HG03520 (cell line): ENCODE measurements at regions not wholly inside any gene's neighbourhood (a gene's known extent, or its start where the extent isn't known, plus 50 kb on each side); places are given as distances from the start of the nearest gene placed in this dataset.
"Not testable (repeated sequence)": the region's sequence is repeated elsewhere in the genome, so short reads cannot be mapped to it uniquely, and the experiment has no call there.

Experiments
- ATAC-seq: cut with Tn5 transposase; IDR thresholded peaks from one replicate; pipeline ENCODE4 v1.9.1; 2021; ENCODE audit warnings: mild to moderate bottlenecking, moderate library complexity; ENCODE audit not compliant: unreplicated experiment

GRCh38 chr2:117179405-117179804 lies 635.1 kb upstream of the DDX18 start:
- no peak for ATAC-seq

DNA sequence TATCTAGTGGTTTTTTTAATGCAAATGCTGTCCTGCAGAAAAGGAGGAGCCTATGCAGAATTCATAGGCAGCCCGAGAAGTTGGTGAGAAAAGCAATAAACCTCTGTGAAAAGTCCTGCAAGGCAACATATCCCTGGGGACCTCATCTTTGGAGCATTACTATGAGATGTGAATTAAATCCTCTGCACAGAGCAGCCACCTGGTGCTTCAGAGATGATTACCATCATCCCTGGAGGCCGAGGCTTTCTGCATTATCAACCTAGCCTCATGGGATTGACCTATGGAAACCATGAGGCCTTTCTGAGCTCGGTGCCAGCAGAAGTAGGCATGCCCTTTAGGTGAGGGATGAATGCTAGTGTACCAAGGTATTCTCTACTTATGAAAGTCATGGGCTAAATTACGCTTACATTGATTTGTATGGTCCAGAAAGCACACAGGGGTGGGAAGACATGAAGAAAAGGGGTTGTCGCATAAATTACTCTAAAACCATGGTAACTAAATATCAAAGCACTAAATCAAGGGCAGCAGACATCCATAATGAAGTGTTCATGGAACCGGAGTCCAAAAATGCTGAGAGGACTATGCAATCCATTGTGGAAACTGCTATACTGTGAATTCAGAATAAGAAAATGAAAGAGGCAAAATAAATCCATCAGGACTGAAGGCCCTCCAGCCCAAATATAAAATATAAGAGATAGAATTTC lies 623.5 kb upstream of the DDX18 start:
- no peak for ATAC-seq

DNA sequence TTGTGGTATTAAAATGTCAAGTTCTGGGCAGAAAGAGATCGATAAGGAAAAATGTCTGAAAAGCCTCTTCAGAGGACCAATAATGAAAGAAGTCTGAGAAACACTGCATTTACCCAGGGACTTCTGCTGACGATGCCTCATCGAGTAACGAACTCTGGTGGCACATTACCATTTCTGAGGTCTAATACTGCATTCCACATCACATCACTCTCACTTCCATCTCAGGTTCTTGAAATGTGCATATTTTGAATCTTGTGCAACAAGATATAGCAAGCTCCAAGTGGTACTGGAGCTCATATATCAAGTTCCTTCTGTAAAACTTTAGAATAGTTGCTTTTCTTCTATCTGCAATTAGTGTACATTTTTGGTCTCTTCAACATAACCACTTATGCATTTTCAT lies 619.1 kb upstream of the DDX18 start:
- no peak for ATAC-seq

GRCh38 chr2:117199511-117199910 lies 615.0 kb upstream of the DDX18 start:
- ATAC-seq: no peak

DNA sequence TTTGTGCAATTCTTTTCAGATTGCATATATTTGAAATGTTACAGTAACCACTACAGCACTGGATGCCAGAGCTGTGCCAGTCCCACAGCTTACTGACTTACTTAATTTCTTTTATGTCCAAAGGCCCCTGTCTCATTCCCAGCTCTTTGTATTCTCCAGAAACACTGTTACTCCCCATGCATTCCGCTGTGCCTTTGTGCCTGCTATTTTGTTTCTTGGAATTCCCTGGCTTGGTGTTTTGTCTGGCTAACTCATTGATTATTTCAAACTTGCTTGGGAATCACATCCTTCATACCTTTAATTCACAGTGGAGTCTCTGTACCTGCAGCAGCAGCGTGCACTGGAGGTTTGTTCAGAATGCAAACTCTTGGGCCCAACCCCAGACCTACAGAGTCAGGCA lies 601.9 kb upstream of the DDX18 start:
- no peak for ATAC-seq

GRCh38 chr2:117217145-117217544 lies 597.3 kb upstream of the DDX18 start:
- ATAC-seq: no peak

DNA sequence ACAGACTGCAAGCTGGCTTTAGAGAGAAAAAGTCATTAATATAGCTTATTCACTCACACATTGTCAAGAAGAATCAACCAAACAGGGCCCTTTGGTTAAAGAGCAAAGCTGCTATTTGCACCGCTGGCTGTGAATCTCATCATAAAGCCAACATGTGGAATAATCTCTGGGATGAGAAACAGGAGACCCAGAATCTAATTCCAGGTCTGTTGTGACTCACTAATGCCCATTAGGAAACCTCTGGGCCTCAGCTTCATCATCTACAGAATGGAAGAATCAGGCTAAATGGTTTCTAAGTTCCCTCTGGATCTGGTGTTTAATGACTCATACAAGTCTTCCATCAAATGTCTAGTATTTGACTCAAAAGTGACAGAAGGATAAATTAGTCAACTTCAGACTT lies 591.7 kb upstream of the DDX18 start:
- ATAC-seq: no peak

- ATAC-seq: no peak
These were observed 582.2 kb upstream of the DDX18 start for GRCh38 chr2:117232305-117232704.

- no peak for ATAC-seq
These were observed 557.1 kb upstream of the DDX18 start for GRCh38 chr2:117257362-117257761.

DNA sequence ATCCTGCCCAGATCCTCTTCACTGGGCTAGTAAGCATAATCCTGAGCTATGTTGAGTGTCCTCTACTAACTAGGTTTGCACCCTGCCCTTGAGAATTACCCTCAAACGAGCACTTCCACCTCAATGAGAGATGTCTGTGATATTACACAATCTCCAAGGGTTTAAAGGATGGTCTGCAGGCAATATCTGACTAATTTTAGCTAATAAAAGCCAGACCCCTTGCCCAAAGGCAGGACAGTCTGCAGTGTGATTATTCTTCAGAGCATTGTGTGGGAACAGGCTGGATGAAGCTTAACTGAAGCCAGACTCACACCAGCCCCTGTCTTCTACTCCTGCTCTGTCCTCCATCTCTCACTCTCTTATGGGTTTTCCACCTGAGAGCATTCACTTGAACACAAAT lies 544.9 kb upstream of the DDX18 start:
- no peak for ATAC-seq

DNA sequence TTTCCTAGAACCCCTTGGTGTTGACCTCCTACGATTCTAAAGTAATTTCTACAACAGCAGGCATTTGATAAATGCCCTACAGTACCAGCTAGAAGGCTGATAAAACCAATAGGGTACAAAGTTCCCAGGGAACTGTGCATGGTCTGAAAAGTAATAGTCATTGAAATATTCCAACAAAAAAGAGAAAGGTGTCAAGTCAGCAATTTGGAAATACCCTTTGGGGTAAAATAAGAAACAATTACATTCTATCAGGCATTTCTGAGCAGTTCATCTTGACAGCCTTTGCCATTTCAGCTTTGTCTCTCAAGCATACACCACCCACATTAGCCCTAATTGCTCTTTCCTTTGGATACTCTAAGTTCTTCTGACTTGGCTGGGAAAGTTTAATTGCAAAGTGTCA lies 542.9 kb upstream of the DDX18 start:
- no peak for ATAC-seq

DNA sequence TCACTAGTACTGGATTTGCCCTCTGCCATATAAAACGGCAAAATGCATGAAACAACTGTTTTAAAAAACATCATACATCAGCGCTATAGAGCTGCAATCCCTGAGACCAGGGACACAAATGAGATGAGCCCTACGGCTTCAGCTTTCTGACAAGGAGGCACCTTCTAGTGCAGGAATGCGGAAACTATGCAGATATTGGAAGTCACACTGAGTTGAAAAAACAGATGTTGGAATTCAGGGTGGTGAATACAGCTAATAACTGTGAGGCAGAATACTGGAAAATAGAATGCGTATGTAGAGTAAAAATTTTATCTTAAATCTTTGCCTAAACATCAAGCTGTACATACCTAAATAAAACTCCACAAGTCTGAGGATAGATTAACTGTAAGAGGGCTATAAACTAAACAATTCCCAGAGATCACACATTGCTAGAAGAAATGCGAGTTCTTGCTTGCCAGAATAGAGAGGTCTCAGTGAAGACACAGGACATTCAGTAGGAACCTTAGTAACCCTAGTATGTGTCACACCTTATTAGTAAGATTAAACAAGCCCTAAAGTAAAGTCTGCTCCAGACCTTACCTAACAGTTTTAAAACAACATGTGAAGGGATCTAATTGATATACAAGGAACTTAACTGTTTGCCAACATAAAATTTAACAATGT lies 541.4 kb upstream of the DDX18 start:
- no peak for ATAC-seq

- no peak for ATAC-seq
These were observed 521.5 kb upstream of the DDX18 start for GRCh38 chr2:117293012-117293411.

- ATAC-seq: no peak
These were observed 515.0 kb upstream of the DDX18 start for GRCh38 chr2:117299451-117299850.

DNA sequence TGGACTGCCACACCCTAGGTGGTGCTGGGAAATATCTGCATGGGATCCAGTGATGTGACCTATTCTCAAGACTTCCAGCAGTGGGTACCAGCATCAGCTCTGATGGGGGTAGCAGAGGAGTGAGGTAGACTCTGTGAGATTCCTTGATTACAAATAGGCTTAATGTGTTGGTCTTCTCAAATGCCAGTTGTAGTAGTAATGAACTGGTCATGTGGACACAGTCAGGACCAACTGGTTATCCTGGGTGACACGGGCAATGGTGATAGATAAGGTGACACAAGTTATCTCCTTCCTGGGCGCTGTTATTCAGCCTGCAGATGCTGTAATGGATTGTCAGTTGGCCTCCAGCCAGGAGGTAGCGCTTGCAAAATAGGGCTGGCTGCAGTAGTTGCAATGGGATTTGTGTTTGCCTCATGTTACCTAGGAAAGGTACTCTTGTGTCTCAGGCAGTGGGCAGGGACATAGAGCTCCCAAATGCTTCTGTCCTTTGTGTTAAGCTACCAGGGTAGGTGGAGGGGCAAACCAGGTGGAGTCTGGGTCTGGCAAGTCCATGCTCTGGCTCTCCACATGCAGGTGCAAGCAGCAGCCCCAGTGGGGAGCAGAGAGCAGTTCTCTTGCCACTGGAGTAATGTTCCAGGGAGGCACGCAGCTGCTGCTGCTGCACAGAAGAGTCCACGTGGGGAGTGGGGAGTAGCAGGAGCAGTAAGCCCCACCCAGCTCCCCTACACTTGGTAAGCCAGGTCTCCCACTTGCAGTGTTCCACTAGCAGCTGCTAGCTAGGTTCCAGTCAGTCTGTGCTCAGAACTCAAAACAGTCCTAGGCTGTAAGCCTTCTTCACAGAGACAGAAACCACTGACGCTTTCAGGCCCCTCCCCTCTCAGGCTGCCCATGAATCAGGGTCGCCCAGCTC lies 505.4 kb upstream of the DDX18 start:
- ATAC-seq: no peak

- no peak for ATAC-seq
These were observed 492.7 kb upstream of the DDX18 start for GRCh38 chr2:117321816-117322215.

DNA sequence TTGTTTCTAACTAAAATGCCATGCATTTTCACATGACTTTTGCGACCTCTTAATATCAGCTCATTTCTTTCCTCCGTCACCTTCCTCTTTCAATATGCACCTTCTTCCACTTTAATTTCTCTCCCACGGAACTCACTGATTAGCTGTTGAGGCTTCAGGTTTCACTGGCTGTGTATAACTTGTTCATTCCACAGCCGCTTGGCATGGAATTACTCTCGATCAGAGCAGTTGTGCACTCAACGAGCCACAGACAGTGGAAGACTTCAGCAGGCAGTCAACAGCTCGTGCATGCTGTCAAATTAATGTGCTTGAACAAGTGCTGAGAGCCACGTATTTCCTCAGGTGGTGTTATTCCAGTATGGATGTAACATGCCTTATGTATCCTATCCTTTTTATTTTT lies 491.2 kb upstream of the DDX18 start:
- no peak for ATAC-seq

DNA sequence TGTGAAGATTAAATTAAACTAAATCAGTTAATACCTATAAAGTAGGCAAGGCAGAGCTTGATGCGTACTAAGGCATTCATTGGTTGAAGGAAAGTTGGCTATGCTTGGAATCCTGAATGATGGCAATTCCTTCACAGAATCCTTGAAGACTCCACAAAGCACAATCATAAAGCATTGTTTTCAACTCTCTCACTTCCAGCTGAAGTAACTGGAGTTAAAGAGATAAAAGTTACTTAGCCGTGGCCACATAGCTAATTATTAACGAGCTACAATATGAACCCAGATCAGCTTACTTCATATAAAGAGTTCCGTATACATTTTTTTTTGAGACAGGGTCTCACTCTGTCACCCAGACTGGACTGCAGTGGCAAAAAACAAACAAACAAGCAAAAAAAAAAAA lies 483.9 kb upstream of the DDX18 start:
- ATAC-seq: no peak

DNA sequence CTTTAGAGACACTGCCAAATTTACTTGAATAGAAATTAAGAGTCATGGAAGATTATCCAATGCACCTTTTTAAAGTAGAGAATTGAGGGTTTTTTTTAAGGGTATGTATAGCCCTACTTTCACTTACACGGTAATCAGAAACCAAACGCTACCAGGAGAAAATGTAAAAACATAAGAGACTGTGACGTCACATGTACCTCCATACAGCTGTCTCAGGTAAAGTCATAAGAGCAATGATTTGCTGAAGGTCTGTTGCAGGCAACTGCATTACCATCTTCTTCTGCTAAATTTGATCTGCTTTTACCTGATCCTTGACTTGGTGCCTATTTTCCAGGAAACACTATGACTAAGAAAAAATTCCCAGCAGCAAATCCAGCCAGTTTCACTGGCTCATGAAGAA lies 478.5 kb upstream of the DDX18 start:
- ATAC-seq: no peak

DNA sequence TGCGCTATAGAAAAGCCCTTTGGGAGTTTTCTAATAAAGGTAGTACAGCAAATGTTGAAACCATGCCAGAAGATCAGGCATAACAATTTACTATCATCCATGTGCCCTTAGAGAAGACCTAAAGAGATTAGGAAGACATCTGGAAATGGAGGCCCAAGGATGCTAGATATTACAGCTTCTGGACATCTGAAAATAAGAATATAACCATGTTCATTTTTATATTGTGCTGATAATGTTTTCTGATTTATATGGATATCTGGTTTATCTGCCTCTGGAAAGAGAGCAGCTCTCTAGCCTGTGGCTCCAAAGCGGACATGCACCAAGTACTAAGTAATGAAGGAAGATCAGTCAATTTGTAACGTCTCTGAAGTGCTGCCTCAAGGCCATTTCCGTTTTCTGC lies 478.0 kb upstream of the DDX18 start:
- no peak for ATAC-seq

GRCh38 chr2:117337981-117338380 lies 476.5 kb upstream of the DDX18 start:
- not testable (repeated sequence) for ATAC-seq

- ATAC-seq: no peak
These were observed 474.5 kb upstream of the DDX18 start for GRCh38 chr2:117339980-117340379.
